ENCODE measurements at regions not wholly inside any gene's neighbourhood (a gene's known extent, or its start where the extent isn't known, plus 50 kb on each side); places are given as distances from the start of the nearest gene placed in this dataset.

GRCh38 chr1:96414598-96414997 is 307.0 kb upstream of the PTBP2 start:
- intact Hi-C loops (cut with micrococcal nuclease) = no loop called here
- 77% methylated on average over 4 of the region's 6 CpGs for WGBS (ENCODE audit: insufficient coverage)
- no peaks in the 10 kb centered on the region for H4K20me1 ChIP-seq (ENCODE audit: insufficient read depth, low read length)
- H3K4me1 Mint-ChIP-seq = no peaks in the 10 kb centered on the region
- no peak overlapping the region for H3K4me3 ChIP-seq (replicated peaks in 1 of 3; ENCODE audit: low read depth in 2 of 3, low read length in 3 of 3)
- peaks cover 3 to 4% (median 3%) of the 10 kb centered on the region in 3 donors for H3K27me3 Mint-ChIP-seq (ENCODE audit: low read depth in 3 of 3)
- H3K36me3 ChIP-seq (replicated peaks in 1 of 2; ENCODE audit: control insufficient read depth in 1 of 2, insufficient read depth in 2 of 2, low read length in 2 of 2) = no peaks in the 10 kb centered on the region
- no peak overlapping the region for H2AFZ ChIP-seq (ENCODE audit: insufficient read depth, low read depth, low read length, poor library complexity, severe bottlenecking)
- H3K36me3 Mint-ChIP-seq = no peaks in the 10 kb centered on the region
- H3K9ac ChIP-seq (ENCODE audit: insufficient read depth, low read length, poor library complexity, severe bottlenecking) = no peak overlapping the region
- no peak for TF ChIP-seq CTCF (IDR thresholded peaks at IDR 0.05)
- no peak overlapping the region for H3K4me3 Mint-ChIP-seq
- H3K79me2 ChIP-seq (ENCODE audit: insufficient read depth, low read length) = no peaks in the 10 kb centered on the region
- H3K4me1 ChIP-seq (ENCODE audit: control insufficient read depth in 1 of 2, insufficient read depth in 2 of 2, low read length in 2 of 2) = no peaks in the 10 kb centered on the region
- H3K27ac ChIP-seq (ENCODE audit: low read depth in 1 of 2, low read length in 2 of 2) = no peak overlapping the region
- H3K27ac Mint-ChIP-seq = no peak overlapping the region
- peaks cover 0 to 9% of the 10 kb centered on the region in 2 donors for H3K9me3 ChIP-seq (replicated peaks in 1 of 2; ENCODE audit: control insufficient read depth in 1 of 2, insufficient read depth in 1 of 2, low read length in 2 of 2)
- no peak for DNase-seq
- no peak overlapping the region for H3K4me2 ChIP-seq (replicated peaks; ENCODE audit: extremely low read depth, low read length, poor library complexity, severe bottlenecking)
- peaks cover 2 to 12% (median 7%) of the 10 kb centered on the region in 7 donors for H3K9me3 Mint-ChIP-seq
- H3K27me3 ChIP-seq (ENCODE audit: control insufficient read depth in 2 of 2, insufficient read depth in 2 of 2, low read length in 2 of 2) = no peaks in the 10 kb centered on the region

- Mint-ChIP-seq H3K36me3 (no peaks in the 10 kb centered on the region), H3K4me3 (no peak overlapping the region), H3K27me3 (ENCODE audit: low read depth in 3 of 3) (peaks cover 3 to 4% (median 3%) of the 10 kb centered on the region in 3 donors), H3K27ac (no peak overlapping the region), H3K4me1 (no peaks in the 10 kb centered on the region), H3K9me3 (peaks cover 0 to 10% (median 7%) of the 10 kb centered on the region in 7 donors)
- no peaks in the 10 kb centered on the region for H4K20me1 ChIP-seq (ENCODE audit: insufficient read depth, low read length)
- H3K4me3 ChIP-seq (replicated peaks in 1 of 3; ENCODE audit: low read depth in 2 of 3, low read length in 3 of 3) = no peak overlapping the region
- intact Hi-C loops (cut with micrococcal nuclease) = no loop called here
- H3K9me3 ChIP-seq (replicated peaks in 1 of 2; ENCODE audit: control insufficient read depth in 1 of 2, insufficient read depth in 1 of 2, low read length in 2 of 2) = peaks cover 0 to 9% of the 10 kb centered on the region in 2 donors
- H3K4me1 ChIP-seq (ENCODE audit: control insufficient read depth in 1 of 2, insufficient read depth in 2 of 2, low read length in 2 of 2) = no peaks in the 10 kb centered on the region
- H3K27ac ChIP-seq (ENCODE audit: low read depth in 1 of 2, low read length in 2 of 2) = no peak overlapping the region
- TF ChIP-seq CTCF (IDR thresholded peaks at IDR 0.05) = no peak
- no peak overlapping the region for H3K4me2 ChIP-seq (replicated peaks; ENCODE audit: extremely low read depth, low read length, poor library complexity, severe bottlenecking)
- H3K27me3 ChIP-seq (ENCODE audit: control insufficient read depth in 2 of 2, insufficient read depth in 2 of 2, low read length in 2 of 2) = no peaks in the 10 kb centered on the region
- H3K79me2 ChIP-seq (ENCODE audit: insufficient read depth, low read length) = no peaks in the 10 kb centered on the region
- H3K9ac ChIP-seq (ENCODE audit: insufficient read depth, low read length, poor library complexity, severe bottlenecking) = no peak overlapping the region
- WGBS (ENCODE audit: insufficient coverage) = 60% methylated on average over 1 of the region's 5 CpGs
- H3K36me3 ChIP-seq (replicated peaks in 1 of 2; ENCODE audit: control insufficient read depth in 1 of 2, insufficient read depth in 2 of 2, low read length in 2 of 2) = no peaks in the 10 kb centered on the region
- H2AFZ ChIP-seq (ENCODE audit: insufficient read depth, low read depth, low read length, poor library complexity, severe bottlenecking) = no peak overlapping the region
- no peak for DNase-seq
These were observed 305.4 kb upstream of the PTBP2 start for GRCh38 chr1:96416111-96416595.

Measured in CD14-positive monocyte (primary cell).